HG03378 (cell line): ENCODE measurements at regions not wholly inside any gene's neighbourhood (a gene's known extent, or its start where the extent isn't known, plus 50 kb on each side); places are given as distances from the start of the nearest gene placed in this dataset.
"Not testable (repeated sequence)": the region's sequence is repeated elsewhere in the genome, so short reads cannot be mapped to it uniquely, and the experiment has no call there.

Source experiments
- ATAC-seq: cut with Tn5 transposase; IDR thresholded peaks from one replicate; pipeline ENCODE4 v1.9.1; 2021; ENCODE audit warnings: mild to moderate bottlenecking, moderate library complexity; ENCODE audit not compliant: unreplicated experiment

DNA sequence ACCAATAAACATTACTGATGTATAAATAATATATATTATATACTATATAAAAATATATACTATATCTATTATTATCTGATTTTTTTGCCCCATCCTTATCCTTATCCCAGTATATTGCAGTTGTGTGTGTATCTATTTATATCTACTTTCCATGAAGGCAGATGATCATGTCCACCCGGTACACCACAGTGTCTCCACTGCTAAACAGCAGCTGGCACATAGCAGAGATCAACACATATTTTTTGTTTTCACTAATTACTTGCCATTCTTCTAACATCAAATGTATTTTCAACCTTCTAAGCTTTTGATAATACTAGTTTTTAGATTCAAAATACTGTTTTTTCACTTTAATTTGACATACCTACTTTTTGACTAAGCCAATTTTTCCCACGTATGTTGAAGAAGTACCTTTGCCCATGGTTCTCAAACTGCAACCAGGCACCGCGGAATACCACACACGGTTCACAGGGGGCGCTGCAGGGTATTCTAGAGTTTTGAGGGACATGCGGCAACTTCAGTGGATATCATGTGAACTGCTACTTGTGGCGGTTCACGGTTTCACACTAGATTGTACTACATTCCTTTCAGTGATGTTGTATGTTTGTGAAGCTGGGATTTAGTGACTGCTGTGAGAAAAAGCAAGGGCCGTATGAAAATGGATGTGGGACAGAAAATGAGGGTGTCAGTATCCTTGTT, 182.5 kb upstream of the NPY2R start:
- peak; percentile 80 for ATAC-seq

DNA sequence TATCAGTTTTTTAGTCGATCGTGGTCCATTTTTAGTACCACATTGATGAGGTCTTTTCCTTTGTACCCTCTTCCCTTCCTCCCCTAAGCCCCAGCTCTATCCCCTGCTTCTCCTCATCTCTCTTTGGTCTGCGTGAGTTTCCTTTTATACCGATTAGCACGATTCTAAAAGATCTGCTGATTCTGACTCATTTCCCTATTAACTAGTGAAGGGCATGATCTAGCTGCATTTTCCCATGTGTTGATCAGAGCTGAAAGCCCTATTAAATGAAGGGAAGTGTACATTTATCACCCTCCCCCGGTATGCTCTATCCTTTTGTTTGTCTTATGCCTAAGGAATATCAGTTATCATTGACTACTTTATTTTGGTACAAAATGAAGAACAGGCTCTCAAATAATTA, 181.7 kb upstream of the NPY2R start:
- no peak for ATAC-seq

DNA sequence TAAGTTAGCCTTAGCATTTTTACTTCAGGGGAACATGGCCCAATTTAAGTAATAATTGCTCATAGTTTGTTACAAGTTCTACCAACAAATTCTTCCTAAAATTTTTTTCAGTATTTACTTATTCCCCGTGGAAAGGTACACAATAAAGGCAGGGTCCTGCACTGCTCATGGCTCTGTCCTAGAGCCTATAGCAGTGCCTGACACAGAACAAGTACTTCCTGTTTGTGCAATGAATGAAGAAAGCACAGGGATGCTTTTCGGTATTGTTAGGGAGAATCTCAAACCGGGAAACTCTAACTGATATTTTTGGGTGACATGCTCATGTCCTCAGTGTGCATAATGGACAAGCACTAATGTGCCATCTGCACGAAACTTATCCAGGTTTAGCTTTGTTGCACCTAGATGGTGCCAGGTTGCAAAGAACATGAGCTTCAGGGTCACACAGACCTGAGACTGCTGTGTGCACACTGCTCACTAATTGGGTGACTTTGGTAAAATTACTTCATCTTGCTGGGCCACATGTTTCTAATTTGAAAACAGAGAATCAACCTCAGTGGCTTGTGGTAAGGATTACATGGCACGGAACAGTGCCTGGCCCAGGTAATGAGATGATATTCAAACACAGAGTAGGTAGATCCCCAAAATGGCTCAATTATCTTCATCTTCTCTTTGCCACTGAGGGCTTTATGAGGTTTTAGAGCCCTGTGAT, 175.8 kb upstream of the NPY2R start:
- peak; percentile 57 for ATAC-seq

DNA sequence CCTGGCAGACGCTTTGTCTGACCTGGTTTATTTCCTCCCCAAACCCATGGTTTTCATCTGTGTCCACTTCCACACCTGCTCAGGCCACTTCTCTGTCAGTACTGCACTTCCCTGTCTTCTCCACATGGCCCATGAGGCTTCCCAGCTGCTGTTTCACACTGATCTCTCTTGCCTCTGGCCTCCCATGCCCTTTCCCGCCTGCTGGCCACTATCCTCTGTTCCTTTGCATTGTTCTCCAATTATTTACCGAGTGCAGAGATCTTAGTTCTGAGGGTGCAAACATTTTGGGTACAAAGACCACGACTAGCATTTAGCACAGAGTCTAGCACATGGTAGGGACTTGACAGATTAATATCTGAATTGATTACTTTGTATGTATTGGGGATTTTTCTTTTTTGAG, 174.8 kb upstream of the NPY2R start:
- no peak for ATAC-seq

DNA sequence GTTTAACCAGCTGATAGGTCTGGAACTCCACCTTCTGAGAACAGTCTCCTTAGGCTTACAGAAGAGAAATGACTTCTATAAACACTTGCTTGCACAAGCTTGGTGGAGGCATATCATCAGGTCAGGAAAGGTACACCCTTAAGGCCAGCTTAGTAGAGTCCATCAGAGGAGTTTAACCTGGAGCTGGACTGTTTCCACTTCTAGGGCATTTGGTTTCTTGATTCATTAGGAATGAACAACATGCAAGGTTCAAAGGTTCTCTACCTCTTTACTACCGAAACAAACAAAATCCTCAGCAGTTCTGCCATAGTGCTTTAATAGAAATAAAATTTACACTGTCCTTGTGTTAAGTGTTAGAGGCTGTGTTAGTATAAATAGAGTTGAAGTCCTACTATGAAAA, 171.4 kb upstream of the NPY2R start:
- no peak for ATAC-seq

DNA sequence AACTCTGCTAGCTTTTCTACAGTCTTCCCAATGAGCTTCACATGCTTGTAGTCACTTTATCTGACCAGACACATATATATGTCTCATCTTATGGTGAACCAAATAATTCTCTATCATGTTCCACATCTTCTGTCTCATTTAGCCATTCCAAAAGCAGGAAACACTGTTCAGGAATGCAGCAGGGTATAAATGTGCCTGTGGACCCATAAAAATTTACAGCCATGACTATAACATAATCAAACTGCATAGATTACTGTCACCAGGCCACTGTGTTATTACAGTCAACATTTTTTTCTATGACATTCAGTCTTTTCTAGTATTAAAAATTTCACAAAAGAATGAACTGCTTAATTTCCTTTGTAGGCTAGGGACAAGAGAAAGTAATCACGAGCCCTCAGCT, 170.0 kb upstream of the NPY2R start:
- no peak for ATAC-seq

DNA sequence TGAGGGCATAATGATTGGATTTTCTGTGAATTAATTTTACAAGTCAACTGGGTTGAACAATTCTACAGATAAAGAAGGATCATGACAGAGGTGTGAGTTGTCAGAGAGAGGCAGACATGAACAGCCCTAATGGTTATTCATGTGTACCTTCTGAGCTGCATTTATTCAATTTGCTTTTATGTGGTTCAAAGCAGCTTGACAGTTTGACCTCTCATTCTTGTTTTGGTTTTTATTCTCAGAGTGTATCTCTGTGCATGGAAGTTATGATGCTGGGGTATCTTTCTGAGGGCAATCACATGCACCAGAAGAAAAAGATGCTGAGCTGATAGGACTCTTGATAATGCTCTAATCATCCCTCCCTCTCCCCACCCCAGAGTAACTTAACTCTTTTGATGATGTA, 169.3 kb upstream of the NPY2R start:
- ATAC-seq = no peak

DNA sequence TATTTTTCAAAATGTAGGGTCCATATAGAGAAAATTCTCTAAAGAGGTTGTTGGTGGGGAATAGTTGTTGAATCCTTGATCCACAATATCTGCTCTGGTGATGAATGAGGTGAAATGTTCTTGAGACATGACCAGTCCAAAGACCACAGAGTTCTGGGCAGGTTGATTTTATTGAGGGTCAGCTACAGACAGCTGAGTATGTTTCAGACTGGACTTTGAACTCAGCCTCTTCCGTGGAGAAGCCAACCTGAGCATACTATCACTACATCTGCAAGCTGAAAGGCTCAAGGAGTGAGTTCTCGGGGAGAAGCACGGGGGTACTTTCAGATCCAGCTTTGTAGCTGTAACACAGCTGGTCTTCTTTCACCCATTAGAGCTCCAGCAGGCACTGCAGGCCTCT, 168.4 kb upstream of the NPY2R start:
- no peak for ATAC-seq

DNA sequence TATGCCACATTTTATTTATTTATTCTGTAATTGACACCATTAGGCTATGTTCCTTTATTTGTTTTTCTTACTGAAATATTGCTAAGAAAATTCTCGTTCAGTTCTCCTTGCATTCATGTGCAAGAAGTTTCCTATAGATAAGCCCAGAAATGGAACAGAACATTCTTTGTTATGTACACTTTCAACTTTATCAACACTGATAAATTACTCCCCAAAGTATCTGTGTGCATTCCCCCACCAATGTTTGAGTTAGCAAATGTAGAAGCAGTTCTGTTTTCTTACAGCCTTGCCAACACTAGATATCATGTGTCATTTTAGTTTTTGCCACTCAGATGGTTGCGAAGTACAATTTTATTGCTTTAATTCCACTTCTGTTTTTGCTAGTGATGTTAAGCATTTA, 166.4 kb upstream of the NPY2R start:
- no peak for ATAC-seq

DNA sequence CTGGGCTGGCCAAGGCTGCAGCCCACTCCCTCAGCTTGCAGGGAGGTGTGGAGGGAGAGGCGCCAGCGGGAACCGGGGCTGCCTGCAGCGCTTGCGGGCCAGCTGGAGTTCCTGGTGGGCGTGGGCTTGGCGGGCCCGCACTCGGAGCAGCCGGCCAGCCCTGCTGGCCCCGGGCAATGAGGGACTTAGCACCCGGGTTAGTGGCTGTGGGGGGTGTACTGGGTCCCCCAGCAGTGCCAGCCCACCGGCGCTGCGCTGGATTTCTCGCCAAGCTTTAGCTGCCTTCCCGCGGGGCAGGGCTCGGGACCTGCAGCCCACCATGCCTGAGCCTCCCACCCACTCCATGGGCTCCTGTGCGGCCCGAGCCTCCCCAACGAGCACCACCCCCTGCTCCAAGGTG, 164.2 kb upstream of the NPY2R start:
- not testable (repeated sequence) for ATAC-seq

DNA sequence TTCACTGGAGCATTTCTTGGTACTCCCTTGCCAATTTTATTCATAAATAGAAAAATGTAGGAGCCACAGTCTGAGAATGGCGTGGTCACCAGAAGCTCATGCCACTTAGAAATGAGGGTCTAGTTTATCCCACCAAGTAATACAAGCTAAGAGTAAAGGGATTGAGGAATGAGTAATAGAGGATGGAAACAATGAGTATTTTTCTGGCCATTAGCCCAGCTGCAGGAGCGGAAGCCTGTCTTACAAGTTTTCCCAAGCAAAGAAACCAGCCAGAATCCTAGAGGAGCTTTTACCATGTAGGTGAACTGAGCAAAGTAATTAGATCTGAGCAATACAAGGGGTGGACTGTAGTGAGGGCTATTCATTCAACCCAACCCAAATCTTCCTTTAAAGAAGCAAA, 160.7 kb upstream of the NPY2R start:
- no peak for ATAC-seq

DNA sequence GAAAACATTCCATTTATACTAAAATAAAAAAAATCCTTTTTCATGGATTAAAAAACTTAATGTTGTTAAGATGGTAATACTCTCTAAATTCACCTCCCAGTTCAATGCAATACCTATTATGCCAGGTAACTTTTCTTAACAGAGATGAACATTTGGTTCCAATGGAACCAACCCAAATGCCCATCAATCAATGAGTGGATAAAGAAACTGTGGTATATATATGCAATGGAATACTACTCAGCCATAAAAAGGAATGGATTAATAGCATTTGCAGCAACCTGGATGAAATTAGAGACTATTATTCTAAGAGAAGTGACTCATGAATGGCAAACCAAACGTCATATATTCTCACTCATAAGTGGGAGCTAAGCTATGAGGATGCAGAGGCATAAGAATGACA, 154.4 kb upstream of the NPY2R start:
- not testable (repeated sequence) for ATAC-seq

DNA sequence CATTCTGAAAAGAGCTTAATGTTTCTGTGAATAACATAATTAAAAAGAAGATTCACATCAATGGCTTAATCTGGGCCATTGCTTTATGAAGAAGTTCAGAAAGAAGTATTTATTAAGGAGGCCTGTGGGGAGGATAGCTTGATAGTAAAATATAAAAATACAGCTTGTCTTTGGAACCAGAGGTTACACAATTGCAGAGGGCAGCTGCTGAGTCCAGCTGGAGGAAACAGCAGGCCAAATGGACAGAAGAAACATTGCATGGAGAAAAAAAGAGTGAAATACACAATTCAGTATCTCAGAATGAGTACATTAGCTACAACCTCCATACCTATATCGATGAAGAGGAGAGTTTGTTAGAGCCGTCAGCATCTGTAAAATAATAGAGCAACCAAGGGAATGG, 148.0 kb upstream of the NPY2R start:
- no peak for ATAC-seq

DNA sequence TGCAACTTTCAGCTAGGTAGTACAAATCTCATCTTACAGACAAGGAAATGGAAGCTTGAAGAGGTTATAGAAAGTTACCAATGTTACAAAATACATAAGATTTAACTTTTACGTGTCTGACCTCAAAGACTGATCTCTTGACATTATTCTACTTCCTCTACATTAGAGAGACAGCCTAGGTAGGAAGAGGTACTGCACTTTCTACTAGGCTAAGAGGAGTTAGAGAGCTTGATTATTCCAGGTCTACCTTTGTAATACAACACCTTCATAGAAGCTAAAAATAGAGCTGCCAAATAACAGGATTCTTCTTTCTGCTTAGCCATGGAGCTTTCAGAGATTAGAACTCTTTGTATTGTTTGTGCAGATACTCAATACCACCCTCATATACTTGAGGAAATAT, 147.6 kb upstream of the NPY2R start:
- no peak for ATAC-seq

DNA sequence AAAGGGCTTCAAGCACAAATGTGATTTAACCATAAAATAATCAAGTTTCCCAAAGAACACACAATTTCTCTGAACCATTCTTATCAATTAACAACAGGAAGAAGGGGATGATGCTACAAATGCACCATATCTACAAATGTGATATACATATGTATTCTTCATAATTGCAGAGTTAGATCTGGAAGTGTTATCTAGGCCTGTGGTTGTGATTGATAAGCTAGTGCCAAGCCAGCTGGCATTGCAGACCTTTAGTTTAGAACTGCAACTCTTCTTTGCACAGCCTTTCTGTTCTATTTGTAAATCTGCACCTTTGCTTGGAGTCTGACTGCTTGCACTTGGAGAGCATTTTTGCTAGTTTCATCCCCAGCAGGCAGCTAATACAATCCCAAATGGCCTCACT, 145.5 kb upstream of the NPY2R start:
- no peak for ATAC-seq

DNA sequence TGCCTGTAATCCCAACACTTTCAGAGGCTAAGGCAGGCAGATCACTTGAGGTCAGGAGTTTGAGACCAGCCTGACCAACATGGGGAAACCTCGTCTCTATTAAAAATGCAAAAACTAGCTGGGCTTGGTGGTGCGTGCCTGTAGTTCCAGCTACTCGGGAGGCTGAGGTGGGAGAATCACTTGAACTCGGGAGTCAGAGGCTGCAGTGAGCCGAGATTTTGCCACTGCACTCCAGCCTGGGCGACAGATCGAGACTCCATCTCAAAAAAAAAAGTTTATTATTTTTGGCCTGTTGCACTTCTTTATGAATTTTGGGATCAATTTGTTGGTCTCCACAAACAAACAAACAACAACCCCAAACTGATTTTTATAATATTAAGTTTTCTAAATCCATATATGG, 143.5 kb upstream of the NPY2R start:
- not testable (repeated sequence) for ATAC-seq

DNA sequence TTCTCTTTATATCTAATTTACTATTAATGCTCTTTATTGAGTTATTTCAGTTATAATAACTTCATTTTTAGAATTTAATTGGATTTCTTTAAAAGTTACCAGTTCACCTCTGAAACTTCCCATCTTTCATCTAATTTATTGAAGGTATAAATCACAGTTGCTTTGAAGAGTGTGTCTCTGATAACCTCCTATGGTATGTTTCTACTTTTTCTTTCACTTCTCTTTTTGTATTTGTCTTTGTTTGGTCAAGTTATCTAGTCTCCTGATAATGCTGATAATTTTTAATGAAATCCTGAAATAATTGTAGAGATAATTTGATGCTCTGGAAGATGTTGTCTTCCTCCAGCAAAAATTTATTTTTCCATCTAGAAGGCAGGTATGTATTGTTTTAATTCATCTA, 141.6 kb upstream of the NPY2R start:
- no peak for ATAC-seq

DNA sequence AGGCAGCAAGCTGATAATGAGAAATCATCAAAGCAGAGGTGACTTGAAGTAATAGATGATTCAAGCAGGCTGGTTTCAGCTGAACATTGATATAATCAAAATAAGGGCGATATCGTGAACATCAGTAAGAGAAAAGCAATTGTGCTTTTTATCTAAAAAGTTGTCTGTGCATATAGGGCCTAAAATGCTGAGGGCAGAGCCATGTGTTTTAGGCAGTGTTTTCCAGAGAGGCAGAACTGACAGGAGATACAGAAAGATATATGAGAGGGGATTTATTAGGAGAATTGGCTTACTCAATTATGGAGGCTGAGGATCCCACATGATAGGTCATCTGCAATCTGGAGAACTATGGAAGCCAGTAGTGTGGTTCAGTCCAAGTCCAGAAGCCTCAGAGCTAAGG, 136.5 kb upstream of the NPY2R start:
- ATAC-seq = no peak

DNA sequence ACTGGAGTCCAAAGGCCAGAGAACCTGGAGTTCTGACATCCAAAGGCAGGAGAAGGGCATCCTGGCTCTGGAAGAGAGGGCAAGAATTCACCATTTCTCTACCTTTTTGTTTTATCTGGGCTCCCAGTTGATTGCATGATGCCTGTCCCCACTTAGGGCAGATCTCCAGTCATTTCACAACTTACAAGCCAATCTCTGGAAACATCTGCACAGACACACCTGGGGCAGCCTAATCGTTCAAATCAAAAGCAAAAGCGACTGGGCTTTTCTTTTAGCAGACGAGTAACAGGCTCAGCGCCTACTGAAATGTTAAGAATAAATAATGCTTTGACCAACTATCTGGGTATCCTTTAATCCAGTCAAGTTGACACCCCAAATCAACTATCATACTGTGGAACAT, 136.0 kb upstream of the NPY2R start:
- ATAC-seq = no peak

DNA sequence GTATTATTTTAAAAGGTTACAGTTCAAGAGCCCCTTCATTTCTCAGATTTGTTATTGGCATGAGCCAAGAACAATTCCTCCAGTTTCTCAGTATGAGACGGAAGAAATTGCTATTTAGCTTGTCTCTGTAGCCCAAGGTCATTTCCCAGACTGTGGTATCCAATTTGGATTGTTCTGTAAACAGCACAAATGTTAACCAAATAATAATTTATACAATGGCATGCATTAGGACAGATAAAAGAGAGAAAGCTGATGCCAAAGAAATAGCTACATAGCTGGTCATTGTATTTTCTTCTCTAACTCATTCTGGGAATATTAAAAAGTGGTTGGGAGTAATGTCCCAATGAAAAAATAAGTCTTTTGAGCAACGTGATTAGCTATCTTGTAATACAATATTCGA, 134.6 kb upstream of the NPY2R start:
- ATAC-seq = no peak

DNA sequence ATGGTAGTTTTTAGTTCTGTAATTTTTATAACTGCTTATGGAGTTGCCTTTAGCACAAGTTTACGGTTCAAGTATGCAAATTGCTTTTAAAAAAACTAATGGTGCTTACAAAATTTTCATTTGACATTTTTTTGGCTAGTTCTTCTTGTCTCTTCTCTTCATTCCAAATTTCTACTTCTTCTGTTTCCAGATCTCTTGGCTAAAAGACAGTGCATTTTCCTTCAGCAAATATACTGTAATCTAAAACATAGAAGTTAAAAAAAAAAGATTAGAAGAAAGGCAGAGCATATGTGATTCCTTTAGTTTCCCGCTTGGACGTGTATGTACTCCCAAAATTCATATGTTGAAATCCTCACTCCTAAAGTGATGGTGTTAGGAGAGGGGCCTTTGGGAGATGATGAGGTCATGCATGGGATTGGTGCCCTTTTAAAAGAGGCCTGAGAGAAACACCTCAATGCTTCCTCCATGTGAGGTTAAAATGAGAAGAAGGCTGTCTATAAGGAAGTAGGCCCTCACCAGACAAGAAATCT, 132.1 kb upstream of the NPY2R start:
- ATAC-seq = no peak

DNA sequence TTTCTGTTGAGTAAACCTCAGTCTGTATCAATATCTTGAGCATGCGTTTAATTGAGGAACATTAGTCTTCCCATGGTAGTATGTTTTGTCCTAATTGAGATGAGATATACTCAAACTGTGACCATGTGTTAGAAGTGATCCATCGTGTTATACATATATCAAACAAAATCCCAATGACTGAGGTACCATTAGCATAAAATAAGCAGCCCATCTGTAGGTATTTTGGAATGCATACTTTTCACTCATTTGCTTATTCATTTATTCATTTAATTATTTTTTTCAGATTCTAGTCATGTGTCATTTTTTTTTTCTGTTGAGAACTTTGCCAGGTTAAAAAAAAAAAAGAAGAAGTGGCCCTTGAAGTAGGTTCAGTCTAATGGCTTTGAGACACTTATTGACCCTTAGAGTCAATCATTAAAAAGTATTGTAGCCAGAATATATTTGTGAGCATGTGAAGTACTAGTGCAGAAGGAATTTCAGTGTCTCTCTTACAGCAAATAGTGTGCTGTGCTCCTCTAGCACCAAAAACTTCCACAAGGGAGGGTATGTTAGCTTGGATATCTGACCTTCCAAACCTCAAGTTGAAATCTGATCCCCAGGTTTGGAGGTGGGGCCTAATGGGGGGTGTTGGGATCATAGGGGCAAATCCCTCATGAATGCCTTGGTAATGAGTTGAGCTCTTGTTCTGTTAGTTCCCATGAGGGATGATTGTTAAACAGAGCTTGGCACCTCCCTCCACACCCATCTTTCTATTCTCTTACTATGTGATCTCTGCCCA, 130.8 kb upstream of the NPY2R start:
- ATAC-seq = no peak
